HEK293 (cell line): ENCODE measurements at regions not wholly inside any gene's neighbourhood (a gene's known extent, or its start where the extent isn't known, plus 50 kb on each side); places are given as distances from the start of the nearest gene placed in this dataset.

Experiments
- CTCF ChIA-PET: fragments of 350-600 bp; formaldehyde crosslinking; extraction: SDS; loops from one replicate; lab custom pipeline; 2021; ENCODE audit warnings: antibody characterized with exemption; lab: Yijun Ruan, JAX
- POLR2A ChIA-PET: fragments of 300-600 bp; formaldehyde crosslinking; extraction: SDS; loops from one replicate; lab custom pipeline; 2020; ENCODE audit warnings: antibody characterized with exemption, inconsistent platforms; lab: Yijun Ruan, JAX
- H3K27ac ChIP-seq: fragments of 200-500 bp; sonication (Bioruptor generic); 2 replicates; pipeline ENCODE4 v1.5.1; 2014; ENCODE audit warnings: low read depth, low read length, control low read depth, inconsistent platforms; ENCODE audit errors: extremely low read depth
- H3K36me3 ChIP-seq, 2 experiments: fragments of 200-500 bp in 1 of 2; sonication (Bioruptor generic) in 1 of 2; 1 replicate in 1 of 2; 2 replicates in 1 of 2; pipeline ENCODE4 v1.5.1; 2014 to 2017; ENCODE audit warnings: inconsistent platforms in 2 of 2, low read length in 2 of 2; ENCODE audit not compliant: control insufficient read depth in 2 of 2, insufficient read depth in 1 of 2
- H3K4me1 ChIP-seq: fragments of 200-500 bp; sonication (Bioruptor generic); 2 replicates; pipeline ENCODE4 v1.5.1; 2014; ENCODE audit warnings: mild to moderate bottlenecking, low read length, inconsistent platforms; ENCODE audit not compliant: control insufficient read depth, insufficient read depth
- H3K4me3 ChIP-seq: 2 replicates; pipeline ENCODE4 v1.5.1; 2011; ENCODE audit warnings: low read depth, mild to moderate bottlenecking, control low read depth, low read length, moderate library complexity
- H3K9me3 ChIP-seq: fragments of 200-500 bp; sonication (Bioruptor generic); 2 replicates; pipeline ENCODE4 v1.5.1; 2014; ENCODE audit warnings: low read depth, low read length, inconsistent platforms; ENCODE audit not compliant: control insufficient read depth, insufficient read depth
- AEBP2 ChIP-seq: fragments of 450-650 bp; formaldehyde crosslinking; IDR thresholded peaks from 2 replicates; pipeline ENCODE4 v1.5.1; 2016; ENCODE audit warnings: missing biosample characterization, missing genetic modification characterization, borderline replicate concordance
- KLF9 ChIP-seq: fragments of 450-650 bp; formaldehyde crosslinking; IDR thresholded peaks from 2 replicates; pipeline ENCODE4 v1.5.1; 2016; ENCODE audit warnings: missing biosample characterization, missing genetic modification characterization, low read depth
- OSR2 ChIP-seq: fragments of 450-650 bp; formaldehyde crosslinking; IDR thresholded peaks from 2 replicates; pipeline ENCODE4 v1.5.1; 2016; ENCODE audit warnings: missing biosample characterization, missing genetic modification characterization
- PRDM1 ChIP-seq: fragments of 450-650 bp; formaldehyde crosslinking; IDR thresholded peaks from 2 replicates; pipeline ENCODE4; 2016; ENCODE audit warnings: missing biosample characterization, missing genetic modification characterization
- RBAK ChIP-seq: fragments of 450-650 bp; formaldehyde crosslinking; IDR thresholded peaks from 2 replicates; pipeline ENCODE4 v1.5.1; 2016; ENCODE audit warnings: missing biosample characterization, missing genetic modification characterization
- REPIN1 ChIP-seq: fragments of 450-650 bp; formaldehyde crosslinking; IDR thresholded peaks from 2 replicates; pipeline ENCODE4 v1.5.1; 2017; ENCODE audit warnings: missing biosample characterization, missing genetic modification characterization, low read depth
- ZBTB17 ChIP-seq: fragments of 450-650 bp; formaldehyde crosslinking; IDR thresholded peaks from 2 replicates; pipeline ENCODE4 v1.5.1; 2016; ENCODE audit warnings: missing biosample characterization, missing genetic modification characterization
- ZNF138 ChIP-seq: fragments of 450-650 bp; formaldehyde crosslinking; IDR thresholded peaks from 2 replicates; pipeline ENCODE4 v1.5.1; 2016; ENCODE audit warnings: missing biosample characterization, missing genetic modification characterization, borderline replicate concordance
- ZNF157 ChIP-seq: fragments of 450-650 bp; formaldehyde crosslinking; IDR thresholded peaks from 2 replicates; pipeline ENCODE4 v1.5.1; 2016; ENCODE audit warnings: missing biosample characterization, missing genetic modification characterization
- ZNF211 ChIP-seq: fragments of 450-650 bp; formaldehyde crosslinking; IDR thresholded peaks from 2 replicates; pipeline ENCODE4 v1.5.1; 2016; ENCODE audit warnings: low read depth, missing biosample characterization, missing genetic modification characterization
- ZNF214 ChIP-seq: fragments of 450-650 bp; formaldehyde crosslinking; IDR thresholded peaks from 2 replicates; pipeline ENCODE4 v1.5.1; 2017; ENCODE audit warnings: missing biosample characterization, mild to moderate bottlenecking, missing genetic modification characterization, borderline replicate concordance
- ZNF23 ChIP-seq: fragments of 450-650 bp; formaldehyde crosslinking; IDR thresholded peaks from 2 replicates; pipeline ENCODE4 v1.5.1; 2016; ENCODE audit warnings: missing biosample characterization, missing genetic modification characterization, borderline replicate concordance
- ZNF24 ChIP-seq: fragments of 450-650 bp; formaldehyde crosslinking; IDR thresholded peaks from 2 replicates; pipeline ENCODE4 v1.5.1; 2016; ENCODE audit warnings: missing biosample characterization, missing genetic modification characterization
- ZNF248 ChIP-seq: fragments of 450-650 bp; formaldehyde crosslinking; IDR thresholded peaks from 2 replicates; pipeline ENCODE4 v1.5.1; 2017; ENCODE audit warnings: missing biosample characterization, missing genetic modification characterization
- ZNF335 ChIP-seq: fragments of 450-650 bp; formaldehyde crosslinking; conservative IDR thresholded peaks from 2 replicates; pipeline ENCODE4 v1.5.1; 2016; ENCODE audit warnings: missing biosample characterization, missing genetic modification characterization
- ZNF341 ChIP-seq: fragments of 450-650 bp; formaldehyde crosslinking; IDR thresholded peaks from 2 replicates; pipeline ENCODE4; 2016; ENCODE audit warnings: low read depth, missing biosample characterization, missing genetic modification characterization
- ZNF549 ChIP-seq: fragments of 450-650 bp; IDR thresholded peaks from 2 replicates; pipeline ENCODE4 v1.5.1; 2018; ENCODE audit warnings: missing biosample characterization, missing genetic modification characterization, mild to moderate bottlenecking, inconsistent platforms, moderate library complexity
- ZNF776 ChIP-seq: fragments of 450-650 bp; formaldehyde crosslinking; IDR thresholded peaks from 2 replicates; pipeline ENCODE4 v1.5.0; 2017; ENCODE audit warnings: missing biosample characterization, missing genetic modification characterization, borderline replicate concordance
- ZSCAN23 ChIP-seq: fragments of 450-650 bp; formaldehyde crosslinking; IDR thresholded peaks from 2 replicates; pipeline ENCODE4 v1.5.1; 2016; ENCODE audit warnings: missing biosample characterization, missing genetic modification characterization
- ZSCAN30 ChIP-seq: fragments of 450-650 bp; IDR thresholded peaks from 2 replicates; pipeline ENCODE4 v1.5.1; 2018; ENCODE audit warnings: missing biosample characterization, mild to moderate bottlenecking, missing genetic modification characterization, moderate library complexity
- TF ChIP-seq, protein P1 (sequence below): fragments of 450-650 bp; IDR thresholded peaks from 2 replicates; pipeline ENCODE4 v1.5.1; 2018; ENCODE audit warnings: missing biosample characterization, missing genetic modification characterization
- TF ChIP-seq, protein P2 (sequence below): fragments of 450-650 bp; formaldehyde crosslinking; IDR thresholded peaks from 2 replicates; pipeline ENCODE4 v1.5.1; 2017; ENCODE audit warnings: missing biosample characterization, missing genetic modification characterization
- TF ChIP-seq, protein P3 (sequence below): fragments of 450-650 bp; formaldehyde crosslinking; IDR thresholded peaks from 2 replicates; pipeline ENCODE4 v1.5.1; 2016; ENCODE audit warnings: missing biosample characterization, missing genetic modification characterization

DNA sequence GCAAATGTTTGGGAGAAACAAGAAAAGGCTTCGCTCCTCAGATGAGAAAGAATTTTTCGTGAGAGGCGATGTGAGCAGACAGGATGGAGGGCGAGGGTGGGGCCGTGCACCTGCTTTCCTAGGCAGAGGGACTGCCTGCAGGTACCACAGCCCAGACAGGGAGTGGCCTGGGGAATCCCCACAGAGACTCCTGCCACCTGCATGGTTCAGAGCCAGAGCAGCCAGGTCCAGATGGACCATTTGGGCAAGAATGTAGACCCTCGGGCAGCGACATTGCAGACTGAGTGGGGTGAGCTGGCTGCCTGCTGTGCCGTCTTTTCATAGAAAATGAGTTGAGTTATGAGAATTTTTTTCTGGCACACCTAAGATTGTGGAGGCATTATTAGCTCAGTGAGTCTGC, 216.8 kb downstream of the SNX10 start:
- Histone ChIP-seq H3K36me3 (no peaks in the 10 kb centered on the region), H3K4me3 (no peak overlapping the region), H3K9me3 (no peaks in the 10 kb centered on the region), H3K4me1 (no peaks in the 10 kb centered on the region; the same call in 1 of the 2 replicates), H3K27ac (no peak overlapping the region; the same call in 1 of the 2 replicates)
- ChIA-PET POLR2A (no interaction called here), CTCF (interaction anchor here (0.5 to 1.0 kb wide), 5 partner anchors 7 to 536 kb away, joined by 3 to 7 read pairs (median 3); no protein-coding TSS in a partner anchor)
- TF ChIP-seq AEBP2 (no peak), ZBTB17 (tag by site-specific recombination) (no peak), ZNF211 (tag by site-specific recombination) (no peak), KLF9 (tag by site-specific recombination) (no peak), ZSCAN23 (tag by site-specific recombination) (no peak), ZNF23 (no peak), REPIN1 (tag by site-specific recombination) (no peak), ZSCAN30 (no peak), ZNF138 (tag by site-specific recombination) (no peak), ZNF248 (tag by site-specific recombination) (no peak), PRDM1 (tag by site-specific recombination) (no peak), ZNF214 (tag by site-specific recombination) (no peak), ZNF776 (no peak), ZNF549 (tag by site-specific recombination) (no peak), RBAK (no peak), OSR2 (no peak), ZNF157 (tag by site-specific recombination) (no peak)

- Histone ChIP-seq H3K4me3 (no peak overlapping the region), H3K36me3 (no peaks in the 10 kb centered on the region), H3K27ac (no peak overlapping the region; the same call in 1 of the 2 replicates), H3K4me1 (no peaks in the 10 kb centered on the region; the same call in 1 of the 2 replicates), H3K9me3 (no peaks in the 10 kb centered on the region)
- TF ChIP-seq, protein P1, sequence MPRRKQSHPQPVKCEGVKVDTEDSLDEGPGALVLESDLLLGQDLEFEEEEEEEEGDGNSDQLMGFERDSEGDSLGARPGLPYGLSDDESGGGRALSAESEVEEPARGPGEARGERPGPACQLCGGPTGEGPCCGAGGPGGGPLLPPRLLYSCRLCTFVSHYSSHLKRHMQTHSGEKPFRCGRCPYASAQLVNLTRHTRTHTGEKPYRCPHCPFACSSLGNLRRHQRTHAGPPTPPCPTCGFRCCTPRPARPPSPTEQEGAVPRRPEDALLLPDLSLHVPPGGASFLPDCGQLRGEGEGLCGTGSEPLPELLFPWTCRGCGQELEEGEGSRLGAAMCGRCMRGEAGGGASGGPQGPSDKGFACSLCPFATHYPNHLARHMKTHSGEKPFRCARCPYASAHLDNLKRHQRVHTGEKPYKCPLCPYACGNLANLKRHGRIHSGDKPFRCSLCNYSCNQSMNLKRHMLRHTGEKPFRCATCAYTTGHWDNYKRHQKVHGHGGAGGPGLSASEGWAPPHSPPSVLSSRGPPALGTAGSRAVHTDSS (tag by site-specific recombination), result no peak
- TF ChIP-seq, protein P2, sequence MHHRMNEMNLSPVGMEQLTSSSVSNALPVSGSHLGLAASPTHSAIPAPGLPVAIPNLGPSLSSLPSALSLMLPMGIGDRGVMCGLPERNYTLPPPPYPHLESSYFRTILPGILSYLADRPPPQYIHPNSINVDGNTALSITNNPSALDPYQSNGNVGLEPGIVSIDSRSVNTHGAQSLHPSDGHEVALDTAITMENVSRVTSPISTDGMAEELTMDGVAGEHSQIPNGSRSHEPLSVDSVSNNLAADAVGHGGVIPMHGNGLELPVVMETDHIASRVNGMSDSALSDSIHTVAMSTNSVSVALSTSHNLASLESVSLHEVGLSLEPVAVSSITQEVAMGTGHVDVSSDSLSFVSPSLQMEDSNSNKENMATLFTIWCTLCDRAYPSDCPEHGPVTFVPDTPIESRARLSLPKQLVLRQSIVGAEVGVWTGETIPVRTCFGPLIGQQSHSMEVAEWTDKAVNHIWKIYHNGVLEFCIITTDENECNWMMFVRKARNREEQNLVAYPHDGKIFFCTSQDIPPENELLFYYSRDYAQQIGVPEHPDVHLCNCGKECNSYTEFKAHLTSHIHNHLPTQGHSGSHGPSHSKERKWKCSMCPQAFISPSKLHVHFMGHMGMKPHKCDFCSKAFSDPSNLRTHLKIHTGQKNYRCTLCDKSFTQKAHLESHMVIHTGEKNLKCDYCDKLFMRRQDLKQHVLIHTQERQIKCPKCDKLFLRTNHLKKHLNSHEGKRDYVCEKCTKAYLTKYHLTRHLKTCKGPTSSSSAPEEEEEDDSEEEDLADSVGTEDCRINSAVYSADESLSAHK (tag by site-specific recombination), result peak; percentile 76
- peak; percentile 58 for TF ChIP-seq ZBTB17 (tag by site-specific recombination)
- TF ChIP-seq ZNF335 (tag by site-specific recombination), result peak; percentile 79
- TF ChIP-seq, protein P3, sequence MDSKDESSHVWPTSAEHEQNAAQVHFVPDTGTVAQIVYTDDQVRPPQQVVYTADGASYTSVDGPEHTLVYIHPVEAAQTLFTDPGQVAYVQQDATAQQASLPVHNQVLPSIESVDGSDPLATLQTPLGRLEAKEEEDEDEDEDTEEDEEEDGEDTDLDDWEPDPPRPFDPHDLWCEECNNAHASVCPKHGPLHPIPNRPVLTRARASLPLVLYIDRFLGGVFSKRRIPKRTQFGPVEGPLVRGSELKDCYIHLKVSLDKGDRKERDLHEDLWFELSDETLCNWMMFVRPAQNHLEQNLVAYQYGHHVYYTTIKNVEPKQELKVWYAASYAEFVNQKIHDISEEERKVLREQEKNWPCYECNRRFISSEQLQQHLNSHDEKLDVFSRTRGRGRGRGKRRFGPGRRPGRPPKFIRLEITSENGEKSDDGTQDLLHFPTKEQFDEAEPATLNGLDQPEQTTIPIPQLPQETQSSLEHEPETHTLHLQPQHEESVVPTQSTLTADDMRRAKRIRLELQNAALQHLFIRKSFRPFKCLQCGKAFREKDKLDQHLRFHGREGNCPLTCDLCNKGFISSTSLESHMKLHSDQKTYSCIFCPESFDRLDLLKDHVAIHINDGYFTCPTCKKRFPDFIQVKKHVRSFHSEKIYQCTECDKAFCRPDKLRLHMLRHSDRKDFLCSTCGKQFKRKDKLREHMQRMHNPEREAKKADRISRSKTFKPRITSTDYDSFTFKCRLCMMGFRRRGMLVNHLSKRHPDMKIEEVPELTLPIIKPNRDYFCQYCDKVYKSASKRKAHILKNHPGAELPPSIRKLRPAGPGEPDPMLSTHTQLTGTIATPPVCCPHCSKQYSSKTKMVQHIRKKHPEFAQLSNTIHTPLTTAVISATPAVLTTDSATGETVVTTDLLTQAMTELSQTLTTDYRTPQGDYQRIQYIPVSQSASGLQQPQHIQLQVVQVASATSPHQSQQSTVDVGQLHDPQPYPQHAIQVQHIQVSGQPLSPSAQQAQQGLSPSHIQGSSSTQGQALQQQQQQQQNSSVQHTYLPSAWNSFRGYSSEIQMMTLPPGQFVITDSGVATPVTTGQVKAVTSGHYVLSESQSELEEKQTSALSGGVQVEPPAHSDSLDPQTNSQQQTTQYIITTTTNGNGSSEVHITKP (tag by site-specific recombination), result peak; percentile 63; the same call in 1 of the 2 replicates
- TF ChIP-seq ZNF24 (tag by site-specific recombination), result peak; percentile 76
- 0 out of 2 replicates have a peak, but pooled peaks have one; percentile 10 for TF ChIP-seq ZNF341
- TF ChIP-seq ZNF214 (tag by site-specific recombination), result no peak
- POLR2A ChIA-PET, result no interaction called here
- CTCF ChIA-PET, result interaction anchor here (0.5 to 1.0 kb wide), 5 partner anchors 8 to 461 kb away, joined by 3 to 7 read pairs (median 3); no protein-coding TSS in a partner anchor
Measured at GRCh38 chr7:26508917-26509316, 217.3 kb downstream of the SNX10 start.
